Mesothelial cell of epicardium (in vitro differentiated cells): ENCODE measurements at regions not wholly inside any gene's neighbourhood (a gene's known extent, or its start where the extent isn't known, plus 50 kb on each side); places are given as distances from the start of the nearest gene placed in this dataset.

Experiments
- DNase-seq, 2 experiments: peaks; one replicate each; pipeline ENCODE4 v3.0.0; 2021; ENCODE audit warnings: low spot score in 2 of 2; ENCODE audit not compliant: unreplicated experiment in 2 of 2
- H3K27ac Mint-ChIP-seq: 2 replicates; pipeline ENCODE4 v1.8.0; 2021; ENCODE audit warnings: mixed read lengths
- H3K27me3 Mint-ChIP-seq: 2 replicates; pipeline ENCODE4 v1.8.0; 2021; ENCODE audit warnings: low read depth, mixed read lengths
- H3K36me3 Mint-ChIP-seq: 2 replicates; pipeline ENCODE4 v1.8.0; 2021; ENCODE audit warnings: mixed read lengths
- H3K4me1 Mint-ChIP-seq: 2 replicates; pipeline ENCODE4 v1.8.0; 2021; ENCODE audit warnings: mixed read lengths
- H3K4me3 Mint-ChIP-seq: 2 replicates; pipeline ENCODE4 v1.8.0; 2021; ENCODE audit warnings: mild to moderate bottlenecking, moderate library complexity, mixed read lengths
- H3K9me3 Mint-ChIP-seq: 2 replicates; pipeline ENCODE4 v1.8.0; 2021; ENCODE audit warnings: mixed read lengths
- CTCF ChIP-seq: fragments of 200-600 bp; sonication (generic); IDR thresholded peaks from one replicate; pipeline ENCODE4 v1.5.0; 2021; ENCODE audit warnings: antibody characterized with exemption; ENCODE audit not compliant: unreplicated experiment

- no peak for DNase-seq
- H3K27ac Mint-ChIP-seq, result no peak overlapping the region
- H3K4me1 Mint-ChIP-seq, result no peaks in the 10 kb centered on the region
- no peaks in the 10 kb centered on the region for H3K36me3 Mint-ChIP-seq
- H3K9me3 Mint-ChIP-seq, result no peaks in the 10 kb centered on the region
- no peak overlapping the region for H3K4me3 Mint-ChIP-seq
- no peak for TF ChIP-seq CTCF
- peaks cover 11% of the 10 kb centered on the region for H3K27me3 Mint-ChIP-seq
Observed at GRCh38 chr7:1359051-1359400, 100.2 kb downstream of the MICALL2 start.

GRCh38 chr7:1359681-1360485 is 99.4 kb downstream of the MICALL2 start:
- no peak for TF ChIP-seq CTCF
- no peaks in the 10 kb centered on the region for H3K36me3 Mint-ChIP-seq
- H3K27me3 Mint-ChIP-seq, result peaks cover 16% of the 10 kb centered on the region

GRCh38 chr7:1360521-1360971 is 98.7 kb downstream of the MICALL2 start:
- no peaks in the 10 kb centered on the region for H3K9me3 Mint-ChIP-seq
- H3K27ac Mint-ChIP-seq, result no peak overlapping the region
- H3K36me3 Mint-ChIP-seq, result no peaks in the 10 kb centered on the region
- H3K4me1 Mint-ChIP-seq, result no peaks in the 10 kb centered on the region
- no peak for DNase-seq
- peaks cover 17% of the 10 kb centered on the region for H3K27me3 Mint-ChIP-seq
- no peak for TF ChIP-seq CTCF
- H3K4me3 Mint-ChIP-seq, result no peak overlapping the region

More at GRCh38 chr7:1359681-1360485, 99.4 kb downstream of the MICALL2 start:
- no peak overlapping the region for H3K4me3 Mint-ChIP-seq
- DNase-seq, result no peak
- H3K9me3 Mint-ChIP-seq, result no peaks in the 10 kb centered on the region
- no peaks in the 10 kb centered on the region for H3K4me1 Mint-ChIP-seq
- no peak overlapping the region for H3K27ac Mint-ChIP-seq

GRCh38 chr7:1361016-1361755 is 98.1 kb downstream of the MICALL2 start:
- Mint-ChIP-seq H3K27me3 (peaks cover 20% of the 10 kb centered on the region), H3K9me3 (no peaks in the 10 kb centered on the region), H3K36me3 (no peaks in the 10 kb centered on the region), H3K4me1 (no peaks in the 10 kb centered on the region), H3K4me3 (no peak overlapping the region), H3K27ac (no peak overlapping the region)
- no peak for DNase-seq
- no peak for TF ChIP-seq CTCF

GRCh38 chr7:1361756-1362125 is 97.5 kb downstream of the MICALL2 start:
- DNase-seq, result no peak
- no peak overlapping the region for H3K4me3 Mint-ChIP-seq
- H3K9me3 Mint-ChIP-seq, result no peaks in the 10 kb centered on the region
- no peak for TF ChIP-seq CTCF
- no peaks in the 10 kb centered on the region for H3K36me3 Mint-ChIP-seq
- peaks cover 25% of the 10 kb centered on the region for H3K27me3 Mint-ChIP-seq
- no peaks in the 10 kb centered on the region for H3K4me1 Mint-ChIP-seq
- H3K27ac Mint-ChIP-seq, result no peak overlapping the region
